Peyer's patch (tissue), 4 donors: ENCODE measurements at regions not wholly inside any gene's neighbourhood (a gene's known extent, or its start where the extent isn't known, plus 50 kb on each side); places are given as distances from the start of the nearest gene placed in this dataset.
A peak's percentile ranks its signal among the peaks of the same experiment; 100 is the strongest.

Source experiments
- DNase-seq, 3 donors: peaks; one replicate each; pipeline ENCODE4 v3.0.0-alpha.2; 2017 to 2019
- H3K27ac ChIP-seq, 4 donors: fragments of 200-600 bp; sonication (generic); one replicate each; pipeline ENCODE4 v1.5.1; 2016 to 2019
- H3K27me3 ChIP-seq, 2 donors: fragments of 200-600 bp; sonication (generic); one replicate each; pipeline ENCODE4 v1.5.1; 2019
- H3K36me3 ChIP-seq, 3 donors: fragments of 200-600 bp; sonication (generic); one replicate each; pipeline ENCODE4 v1.5.1; 2016 to 2019
- H3K4me1 ChIP-seq, 4 donors: fragments of 200-600 bp; sonication (generic); one replicate each; pipeline ENCODE4 v1.5.1; 2016 to 2019
- H3K4me3 ChIP-seq, 4 donors: fragments of 200-600 bp; sonication (generic); 1 replicate in 3 of 4; 2 replicates in 1 of 4; pipeline ENCODE4 v1.5.1; 2016 to 2019; ENCODE audit warnings: mild to moderate bottlenecking in 1 of 4
- H3K9me3 ChIP-seq, 4 donors: fragments of 200-600 bp; sonication (generic); one replicate each; pipeline ENCODE4 v1.5.1; 2016 to 2019; ENCODE audit warnings: mild to moderate bottlenecking in 1 of 4
- POLR2A ChIP-seq, 2 donors: fragments of 450-650 bp; IDR thresholded peaks; one replicate each; pipeline ENCODE4 v1.5.1; 2017; ENCODE audit warnings: antibody characterized with exemption in 2 of 2, mild to moderate bottlenecking in 2 of 2, moderate library complexity in 2 of 2
- TF ChIP-seq, protein P1 (sequence below), 6 experiments: fragments of 450-650 bp in 4 of 6; fragments of 200-600 bp in 2 of 6; sonication (generic) in 1 of 6; IDR thresholded peaks; one replicate each; pipeline ENCODE4 v1.5.1; 2017 to 2019; ENCODE audit warnings: antibody characterized with exemption in 6 of 6, mild to moderate bottlenecking in 3 of 6, moderate library complexity in 1 of 6

DNA sequence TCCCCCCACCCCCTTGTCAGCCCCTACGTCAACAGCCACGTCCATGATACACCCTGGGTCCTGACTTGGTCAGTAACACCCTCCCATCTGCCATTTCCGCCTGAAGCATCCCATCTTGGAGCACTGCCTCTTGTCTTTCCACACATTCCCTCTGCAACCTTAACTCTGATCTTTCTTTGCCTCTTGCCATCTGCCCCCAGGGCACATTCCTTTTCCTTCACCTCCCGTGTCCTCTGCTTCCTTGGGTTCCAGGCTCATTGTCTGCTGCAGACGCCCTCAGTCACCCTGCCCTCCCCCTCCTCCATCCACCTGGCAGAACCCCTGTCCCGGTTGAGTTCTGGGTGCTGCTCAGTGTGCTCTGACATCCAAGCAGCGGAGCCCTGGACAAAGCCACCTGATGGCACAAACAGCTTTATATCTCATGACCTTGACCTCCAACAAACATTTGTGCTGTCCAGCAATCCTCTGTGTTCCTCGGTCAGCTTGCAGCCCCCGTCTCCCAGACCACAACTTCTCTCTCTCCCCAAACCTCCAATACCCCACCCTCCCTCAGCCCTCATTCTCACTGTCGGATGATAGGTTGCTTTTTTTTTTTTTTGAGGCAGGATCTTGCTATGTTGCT, 97.7 kb upstream of the IER5L start:
- DNase-seq = peak in 2 of 3 donors; percentile 15 to 23

GRCh38 chr9:129273941-129274684, 96.1 kb upstream of the IER5L start:
- peak in 2 of 3 donors; percentile 16 to 35 for DNase-seq
- TF ChIP-seq, protein P1, sequence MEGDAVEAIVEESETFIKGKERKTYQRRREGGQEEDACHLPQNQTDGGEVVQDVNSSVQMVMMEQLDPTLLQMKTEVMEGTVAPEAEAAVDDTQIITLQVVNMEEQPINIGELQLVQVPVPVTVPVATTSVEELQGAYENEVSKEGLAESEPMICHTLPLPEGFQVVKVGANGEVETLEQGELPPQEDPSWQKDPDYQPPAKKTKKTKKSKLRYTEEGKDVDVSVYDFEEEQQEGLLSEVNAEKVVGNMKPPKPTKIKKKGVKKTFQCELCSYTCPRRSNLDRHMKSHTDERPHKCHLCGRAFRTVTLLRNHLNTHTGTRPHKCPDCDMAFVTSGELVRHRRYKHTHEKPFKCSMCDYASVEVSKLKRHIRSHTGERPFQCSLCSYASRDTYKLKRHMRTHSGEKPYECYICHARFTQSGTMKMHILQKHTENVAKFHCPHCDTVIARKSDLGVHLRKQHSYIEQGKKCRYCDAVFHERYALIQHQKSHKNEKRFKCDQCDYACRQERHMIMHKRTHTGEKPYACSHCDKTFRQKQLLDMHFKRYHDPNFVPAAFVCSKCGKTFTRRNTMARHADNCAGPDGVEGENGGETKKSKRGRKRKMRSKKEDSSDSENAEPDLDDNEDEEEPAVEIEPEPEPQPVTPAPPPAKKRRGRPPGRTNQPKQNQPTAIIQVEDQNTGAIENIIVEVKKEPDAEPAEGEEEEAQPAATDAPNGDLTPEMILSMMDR (IDR thresholded peaks at IDR 0.05) = no peak
- no peak for TF ChIP-seq POLR2A (IDR thresholded peaks at IDR 0.05)
- Histone ChIP-seq H3K27me3 (no peaks in the 10 kb centered on the region), H3K9me3 (no peaks in the 10 kb centered on the region), H3K36me3 (no peaks in the 10 kb centered on the region), H3K4me3 (no peak overlapping the region), H3K4me1 (peaks cover 0 to 9% (median 4%) of the 10 kb centered on the region in 4 donors), H3K27ac (no peak overlapping the region)

More for the DNA sequence above, 97.7 kb upstream of the IER5L start:
- no peak for TF ChIP-seq POLR2A (IDR thresholded peaks at IDR 0.05)
- TF ChIP-seq, protein P1 (IDR thresholded peaks at IDR 0.05) = no peak
- Histone ChIP-seq H3K4me3 (no peak overlapping the region), H3K27me3 (no peaks in the 10 kb centered on the region), H3K27ac (no peak overlapping the region), H3K4me1 (peaks cover 0 to 4% (median 2%) of the 10 kb centered on the region in 4 donors), H3K9me3 (no peaks in the 10 kb centered on the region), H3K36me3 (no peaks in the 10 kb centered on the region)

- no peak overlapping the region for H3K4me3 ChIP-seq
- H3K27me3 ChIP-seq = no peaks in the 10 kb centered on the region
- peak in 2 of 3 donors; percentile 8 to 23 for DNase-seq
- H3K27ac ChIP-seq = no peak overlapping the region
- TF ChIP-seq, protein P1 (IDR thresholded peaks at IDR 0.05) = no peak
- no peak for TF ChIP-seq POLR2A (IDR thresholded peaks at IDR 0.05)
- H3K4me1 ChIP-seq = peaks cover 0 to 9% (median 4%) of the 10 kb centered on the region in 4 donors
- no peaks in the 10 kb centered on the region for H3K9me3 ChIP-seq
- H3K36me3 ChIP-seq = no peaks in the 10 kb centered on the region
These were observed 95.3 kb upstream of the IER5L start for GRCh38 chr9:129273136-129273895.

- no peak overlapping the region for H3K27ac ChIP-seq
- H3K4me1 ChIP-seq = peaks cover 0 to 9% (median 4%) of the 10 kb centered on the region in 4 donors
- DNase-seq = peak in 1 of 3 donors; percentile 18
- H3K36me3 ChIP-seq = no peaks in the 10 kb centered on the region
- H3K4me3 ChIP-seq = no peak overlapping the region
- H3K9me3 ChIP-seq = no peaks in the 10 kb centered on the region
- TF ChIP-seq, protein P1 (IDR thresholded peaks at IDR 0.05) = no peak
- no peak for TF ChIP-seq POLR2A (IDR thresholded peaks at IDR 0.05)
- no peaks in the 10 kb centered on the region for H3K27me3 ChIP-seq
These were observed 94.4 kb upstream of the IER5L start for GRCh38 chr9:129272348-129273025.

DNA sequence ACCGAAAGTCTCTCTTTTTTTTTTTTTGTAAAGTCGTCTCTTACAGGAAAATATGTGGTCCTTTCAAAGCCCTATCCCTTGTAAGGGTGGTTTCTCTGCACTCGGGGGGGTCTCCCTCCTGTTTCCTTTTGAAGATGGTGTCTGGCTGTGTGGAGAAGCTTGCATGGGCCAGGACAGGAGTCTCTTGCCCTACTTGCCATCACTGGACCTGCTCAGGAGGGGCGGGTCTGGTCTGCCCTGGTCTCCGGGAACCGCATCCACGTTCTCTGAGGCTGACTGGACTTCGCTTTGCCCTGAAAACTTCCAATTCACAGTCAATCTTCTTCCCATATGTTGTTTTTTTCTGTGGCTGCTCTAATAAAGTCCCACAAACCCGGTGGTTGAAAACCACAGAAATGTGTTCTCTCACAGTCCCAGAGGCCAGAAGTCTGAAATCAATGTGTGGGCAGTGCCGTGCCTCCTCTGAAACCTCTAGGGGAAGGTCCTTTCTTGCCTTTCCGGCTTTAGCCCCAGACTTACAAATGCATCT, 92.9 kb upstream of the IER5L start:
- H3K36me3 ChIP-seq = no peaks in the 10 kb centered on the region
- no peaks in the 10 kb centered on the region for H3K9me3 ChIP-seq
- no peaks in the 10 kb centered on the region for H3K27me3 ChIP-seq
- no peak for TF ChIP-seq POLR2A (IDR thresholded peaks at IDR 0.05)
- TF ChIP-seq, protein P1 (IDR thresholded peaks at IDR 0.05) = no peak
- H3K4me3 ChIP-seq = peak overlapping the region in 1 of 4 donors; percentile 3
- H3K4me1 ChIP-seq = peaks cover 0 to 9% (median 4%) of the 10 kb centered on the region in 4 donors
- peak in 1 of 3 donors; percentile 27 for DNase-seq
- H3K27ac ChIP-seq = peak overlapping the region in 2 of 4 donors; percentile 5 to 42
